ENCODE measurements at regions not wholly inside any gene's neighbourhood (a gene's known extent, or its start where the extent isn't known, plus 50 kb on each side); places are given as distances from the start of the nearest gene placed in this dataset.
"Not testable (repeated sequence)": the region's sequence is repeated elsewhere in the genome, so short reads cannot be mapped to it uniquely, and the experiment has no call there.

DNA sequence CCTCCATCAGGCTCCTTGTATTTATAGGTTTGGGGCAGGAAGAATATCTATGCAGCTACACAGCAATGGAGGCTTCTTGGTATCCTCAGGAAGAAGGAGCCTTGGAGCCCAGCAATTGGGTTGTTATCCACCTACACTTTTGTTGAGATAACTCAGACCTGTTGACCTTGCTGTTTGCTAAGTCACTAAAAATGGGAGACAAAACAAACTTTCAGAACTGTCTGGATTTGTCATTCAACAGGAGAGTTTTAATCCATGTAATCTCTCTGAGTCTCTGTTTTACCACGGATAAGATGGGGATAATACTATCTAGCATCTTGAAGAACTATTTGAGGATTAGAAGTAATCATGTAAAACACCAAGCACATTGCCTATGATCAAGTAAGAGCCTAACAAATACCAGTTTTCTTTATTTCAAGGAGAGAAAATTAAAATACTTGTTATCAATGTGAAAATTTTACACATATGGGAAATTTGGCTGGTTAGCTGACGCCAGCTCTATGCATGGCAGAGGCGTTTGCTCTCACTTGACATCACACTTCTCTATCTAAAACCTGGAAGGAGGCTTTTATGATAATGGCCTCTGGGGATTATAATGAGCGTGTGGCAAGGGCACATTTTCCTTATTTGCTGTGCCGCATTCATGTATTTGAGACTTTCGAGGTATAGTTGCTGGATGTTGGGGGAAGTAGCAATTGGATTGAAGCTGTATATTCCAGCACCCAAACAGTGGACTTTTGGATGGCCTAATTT, 215.6 kb downstream of the PDCD6IP start:
- no peak for DNase-seq

DNA sequence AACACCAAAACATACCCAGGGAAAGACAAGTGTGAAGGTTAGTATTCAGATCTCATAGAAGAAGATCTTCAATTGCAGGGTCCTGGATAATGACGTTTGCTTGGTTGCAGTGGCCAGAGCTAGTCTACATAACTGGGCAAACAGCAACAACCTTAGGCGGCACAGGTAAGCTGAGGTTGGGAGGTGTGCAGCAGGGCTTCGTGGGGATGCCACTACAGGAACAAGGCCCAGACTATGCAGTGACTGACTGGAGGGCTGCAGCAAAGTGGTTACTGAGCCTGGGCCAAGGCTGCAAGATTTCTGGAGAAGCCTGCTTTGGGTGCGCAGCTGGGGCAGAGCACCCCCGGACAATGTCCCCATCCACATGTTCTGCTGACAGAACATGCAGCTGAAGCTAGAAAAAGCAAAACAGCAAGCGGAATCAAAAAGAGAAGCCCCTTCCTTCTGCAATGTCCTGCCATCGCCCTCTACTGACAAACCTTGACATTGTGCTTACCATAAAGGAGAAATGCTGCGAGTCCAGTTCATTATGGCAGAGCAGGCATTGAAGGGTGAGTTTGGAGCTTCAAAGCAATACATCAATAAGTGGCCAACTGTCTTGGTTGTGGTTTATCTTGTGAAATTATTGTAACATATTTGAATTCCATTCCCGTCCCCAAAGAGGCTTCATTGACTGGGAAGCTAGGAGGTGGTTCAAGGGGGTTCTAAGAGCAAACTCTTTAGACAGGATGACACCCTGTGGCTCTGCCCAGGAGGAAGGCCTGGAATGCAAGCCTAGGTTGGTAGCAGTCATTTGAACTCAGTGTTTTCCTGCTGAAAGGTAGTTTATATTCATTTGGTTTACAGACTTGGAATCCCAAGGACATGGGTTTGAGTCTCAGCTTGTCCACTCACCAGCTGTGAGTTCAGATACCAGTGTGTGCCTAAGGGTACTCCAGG, 217.0 kb downstream of the PDCD6IP start:
- no peak for DNase-seq

DNA sequence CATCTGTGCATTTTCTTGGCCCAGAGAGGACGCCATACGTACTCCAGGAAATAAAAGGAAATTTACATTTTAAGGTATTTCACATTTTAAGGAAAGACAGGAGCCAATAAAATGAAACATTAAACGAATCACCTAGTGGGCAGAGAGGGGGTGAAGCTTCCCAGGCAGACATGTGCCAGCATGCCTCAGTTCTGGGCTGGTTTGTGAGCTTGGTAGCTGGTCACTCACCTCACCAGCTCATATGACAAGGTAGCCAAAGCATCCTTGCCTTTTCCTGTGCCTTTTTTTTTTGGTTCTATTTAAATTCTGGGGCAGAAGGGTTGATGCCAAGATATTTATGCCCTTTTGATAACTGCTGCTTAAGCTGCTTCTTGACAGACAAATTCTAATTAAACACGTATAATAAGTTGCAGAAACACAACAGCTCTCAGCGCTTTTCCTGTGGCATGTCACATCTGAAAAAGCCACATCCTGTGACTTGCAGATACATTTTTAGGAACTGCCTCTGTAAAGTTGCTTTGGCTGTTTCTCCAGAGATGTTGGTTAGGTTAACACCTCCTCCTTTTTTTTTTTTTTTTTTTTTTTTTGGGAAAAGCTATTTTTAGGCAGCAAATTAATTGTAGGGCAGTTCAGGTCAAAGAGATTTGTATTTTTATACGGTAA, 218.6 kb downstream of the PDCD6IP start:
- DNase-seq: no peak

DNA sequence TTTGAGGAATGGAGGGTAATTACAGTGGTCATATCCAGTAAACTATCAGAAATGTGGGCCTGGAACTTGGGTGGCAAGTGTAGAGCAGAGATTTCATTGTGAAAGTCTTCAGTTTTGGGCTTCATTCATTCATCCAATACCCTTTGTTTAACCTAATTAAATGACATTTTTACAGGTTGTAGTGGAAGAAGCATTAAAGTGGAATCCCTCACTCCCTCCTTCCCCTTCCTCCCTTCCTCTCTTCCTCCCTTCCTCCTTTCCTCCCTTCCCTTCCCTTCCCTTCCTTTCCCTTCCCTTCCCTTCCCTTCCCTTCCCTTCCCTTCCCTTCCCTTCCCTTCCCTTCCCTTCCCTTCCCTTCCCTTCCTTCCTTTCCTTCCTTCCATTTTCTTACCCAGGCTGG, 219.3 kb downstream of the PDCD6IP start:
- no peak for DNase-seq

DNA sequence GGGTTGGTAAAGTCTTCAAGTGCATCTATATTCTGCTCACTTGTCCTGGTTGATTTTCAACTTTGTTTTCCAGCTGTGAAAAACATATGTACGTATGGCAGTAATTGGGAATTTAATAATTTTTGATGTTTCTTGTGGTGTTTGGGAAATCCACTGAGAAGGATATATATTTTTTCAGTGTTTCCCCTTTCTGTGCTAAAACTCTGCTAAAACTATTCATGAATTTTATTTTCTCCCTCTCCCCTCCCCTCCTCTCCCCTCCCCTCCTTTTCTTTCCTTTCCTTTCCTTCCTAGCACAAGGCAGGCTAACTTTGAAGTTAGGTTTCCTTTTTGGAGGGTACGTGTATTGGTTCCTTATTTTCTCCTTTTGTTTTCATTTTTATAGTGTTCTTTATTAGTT, 220.7 kb downstream of the PDCD6IP start:
- DNase-seq: no peak

DNA sequence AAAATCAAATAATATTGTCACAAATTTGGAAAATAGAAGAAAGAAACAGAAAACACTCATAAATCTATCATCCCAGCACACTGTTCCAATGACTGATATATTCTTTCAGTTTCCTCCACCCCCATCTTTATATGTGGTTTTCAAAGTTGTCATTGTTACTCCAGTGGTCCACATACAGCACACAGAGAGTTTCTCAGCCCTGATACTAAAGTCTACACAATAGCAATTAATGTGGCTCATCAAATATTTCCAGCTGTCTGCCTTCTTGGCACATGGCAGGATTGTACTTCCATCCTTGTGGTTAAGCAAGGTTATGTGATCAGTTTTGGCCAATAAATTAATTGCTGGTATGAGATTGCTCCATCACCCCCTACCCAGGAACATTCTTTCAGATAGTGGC, 221.7 kb downstream of the PDCD6IP start:
- no peak for DNase-seq

DNA sequence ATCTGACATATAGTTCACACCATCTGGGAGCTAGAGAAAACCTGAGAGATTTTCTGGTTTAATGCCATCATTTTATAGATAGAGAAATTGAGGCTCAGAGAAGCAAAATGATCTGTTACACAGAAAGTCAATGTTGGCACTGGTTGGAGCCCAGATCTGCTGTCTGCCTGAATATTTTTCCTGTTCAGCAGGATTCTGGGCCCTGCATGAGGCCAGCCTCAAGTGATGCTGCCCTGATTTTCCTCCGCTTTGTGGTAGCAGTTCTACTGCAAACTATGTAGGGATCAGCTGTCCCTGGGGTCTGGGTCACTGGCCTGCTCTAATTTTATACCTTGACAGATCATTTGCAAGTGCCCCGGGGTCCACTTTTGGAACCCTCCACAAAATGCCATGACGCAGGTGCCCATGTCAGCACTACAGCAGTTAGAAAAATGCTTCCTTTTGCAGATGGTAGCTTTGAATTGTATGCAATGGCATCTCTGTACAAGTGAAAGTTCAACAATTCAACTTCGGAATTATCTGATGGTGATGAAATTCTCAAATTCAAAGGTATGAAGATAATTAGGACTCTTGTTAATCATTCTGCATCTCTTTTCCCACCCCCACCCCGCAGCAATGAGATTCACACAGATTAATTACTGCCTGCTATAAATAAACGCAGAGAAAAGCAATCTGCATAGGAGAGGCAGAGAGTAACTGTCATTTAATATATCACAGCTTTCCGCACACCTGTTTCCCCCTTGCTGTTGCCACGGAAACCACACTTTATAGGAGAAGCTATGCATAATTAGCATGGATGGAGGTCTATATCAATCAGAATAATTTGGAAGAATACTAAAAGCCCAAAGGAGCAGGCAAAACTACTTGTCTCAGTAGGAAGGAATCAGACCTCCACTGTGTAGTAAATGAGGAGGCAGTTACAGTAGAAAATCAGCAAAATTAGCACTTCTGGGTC, 222.6 kb downstream of the PDCD6IP start:
- DNase-seq: no peak

DNA sequence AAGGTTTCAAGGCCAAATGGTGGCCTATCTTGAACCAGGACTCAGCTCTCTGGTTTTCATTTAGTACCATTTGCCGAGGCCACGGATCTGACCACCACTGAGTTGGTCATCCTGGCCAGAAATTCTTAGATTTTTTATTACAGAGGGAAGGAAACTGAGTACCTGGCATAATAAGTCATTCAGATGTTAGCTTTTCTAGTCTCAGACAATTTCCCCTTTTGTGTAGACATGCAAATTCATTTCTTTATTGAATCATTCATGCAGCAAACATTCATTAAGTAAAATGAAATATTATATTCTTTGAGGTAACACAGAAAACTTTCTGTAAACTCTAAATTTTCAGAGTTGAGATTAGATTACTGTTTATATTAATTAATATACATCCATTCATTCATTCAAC, 223.7 kb downstream of the PDCD6IP start:
- DNase-seq: no peak

DNA sequence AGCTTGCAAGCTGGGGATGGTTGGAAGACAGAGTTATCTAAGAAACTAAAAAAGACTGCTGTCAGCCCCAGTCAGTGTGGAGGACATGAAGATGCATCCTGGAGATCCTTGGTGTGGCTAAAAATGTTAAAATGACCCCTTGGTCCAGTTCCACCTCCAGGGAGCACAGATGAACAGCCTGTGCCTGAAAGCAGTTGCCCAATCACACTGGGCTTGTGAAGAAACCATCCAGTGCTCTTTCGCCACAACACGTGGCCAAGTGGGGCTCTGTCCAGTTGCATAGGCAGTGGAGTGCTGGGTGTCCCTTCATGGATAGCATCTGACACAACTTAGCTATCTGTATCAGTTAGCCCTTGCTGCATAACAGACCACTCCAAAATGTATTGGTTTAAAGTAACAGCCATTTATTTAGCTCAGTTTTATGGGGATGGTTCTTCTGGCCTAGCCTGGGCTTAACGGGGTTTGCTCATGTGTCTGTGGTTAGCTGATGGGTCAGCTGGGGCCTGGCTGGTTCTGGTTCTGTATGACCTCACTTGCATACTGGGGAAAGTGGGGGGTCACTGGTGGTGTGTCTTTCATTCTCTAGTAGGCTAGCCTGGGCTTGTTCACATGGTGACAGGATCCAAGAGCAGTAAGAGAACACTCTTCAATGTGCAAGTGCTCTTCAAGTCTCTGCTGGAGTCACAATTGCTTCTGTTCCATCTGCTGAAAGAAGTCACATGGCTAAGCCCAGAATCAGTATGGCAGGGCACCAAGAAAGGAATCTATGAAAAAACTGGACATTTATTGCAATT, 226.2 kb downstream of the PDCD6IP start:
- DNase-seq: no peak

DNA sequence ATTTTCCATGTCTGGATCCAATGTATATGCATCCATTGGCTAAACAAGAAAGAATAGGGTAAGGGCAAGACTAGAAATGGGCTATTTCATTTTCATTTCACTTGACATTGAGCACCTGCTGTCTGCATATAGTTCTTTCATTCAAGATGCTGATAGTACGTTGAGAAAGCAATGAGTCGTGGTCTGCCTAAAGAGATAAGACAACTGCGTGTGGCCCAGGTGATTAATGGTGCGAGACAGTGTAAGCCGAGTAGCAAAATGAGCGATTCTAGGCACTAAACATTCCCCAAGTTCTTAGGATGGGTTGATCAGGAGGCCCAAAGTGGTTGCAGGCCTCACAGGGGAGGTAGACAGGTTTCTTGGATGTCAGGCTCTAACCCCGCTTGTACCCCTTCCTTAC, 235.4 kb downstream of the PDCD6IP start:
- DNase-seq: no peak

DNA sequence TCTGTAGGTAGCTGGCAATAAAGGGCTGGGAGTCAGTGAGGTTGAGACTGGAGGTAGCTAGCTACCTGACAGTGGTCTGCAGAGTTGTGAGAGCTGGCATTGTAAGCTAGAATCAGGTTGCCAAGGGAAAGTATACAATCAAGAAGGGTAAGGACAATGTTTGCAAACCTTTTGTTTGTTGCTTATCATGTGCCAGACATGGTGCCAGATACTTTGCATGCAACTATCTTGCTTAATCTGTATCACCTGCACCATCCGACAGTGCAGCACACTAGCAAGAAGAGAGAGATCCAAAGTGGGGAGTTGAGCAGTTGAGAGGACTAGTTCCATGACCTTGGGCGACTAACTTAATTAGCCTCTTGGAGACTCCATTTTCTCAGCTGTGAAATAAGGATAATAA, 236.4 kb downstream of the PDCD6IP start:
- no peak for DNase-seq

DNA sequence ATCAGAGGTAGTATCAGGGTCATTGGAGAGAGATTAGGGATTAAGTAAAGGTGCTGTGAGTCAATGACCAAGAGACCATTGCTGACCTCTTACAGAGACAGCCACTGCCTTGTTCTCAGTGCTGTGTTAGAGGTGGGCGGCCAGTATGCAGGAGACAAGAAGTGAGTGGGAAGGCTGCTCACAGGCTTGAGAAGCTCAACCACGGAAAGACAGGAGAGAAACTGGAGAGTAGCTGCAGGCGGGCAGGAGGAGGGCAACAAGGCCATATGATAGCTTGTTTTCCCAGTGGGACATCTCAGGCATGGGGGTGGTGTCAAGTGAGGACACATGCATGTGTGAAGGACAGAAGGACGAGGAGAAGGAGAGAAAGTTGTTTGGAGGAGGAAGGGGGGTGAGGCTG, 237.3 kb downstream of the PDCD6IP start:
- DNase-seq: no peak

DNA sequence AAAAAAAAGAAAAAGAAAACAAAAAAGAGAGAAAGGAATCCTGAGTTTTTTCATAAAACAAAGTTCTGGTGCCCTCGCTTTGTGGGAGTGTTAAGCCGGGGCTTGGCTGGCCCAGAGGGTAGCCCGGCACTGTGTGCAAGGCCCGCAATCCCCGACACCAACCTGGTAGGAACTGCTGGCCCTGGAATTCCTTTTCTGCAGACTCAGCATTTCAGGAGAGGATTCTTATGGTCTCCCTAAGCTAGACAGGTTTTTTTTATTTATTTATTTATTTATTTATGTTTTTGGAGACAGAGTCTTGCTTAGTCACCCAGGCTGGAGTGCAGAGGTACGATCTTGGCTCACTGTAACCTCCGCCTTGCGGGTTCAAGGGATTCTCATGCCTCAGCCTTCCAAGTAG, 238.8 kb downstream of the PDCD6IP start:
- DNase-seq: no peak

DNA sequence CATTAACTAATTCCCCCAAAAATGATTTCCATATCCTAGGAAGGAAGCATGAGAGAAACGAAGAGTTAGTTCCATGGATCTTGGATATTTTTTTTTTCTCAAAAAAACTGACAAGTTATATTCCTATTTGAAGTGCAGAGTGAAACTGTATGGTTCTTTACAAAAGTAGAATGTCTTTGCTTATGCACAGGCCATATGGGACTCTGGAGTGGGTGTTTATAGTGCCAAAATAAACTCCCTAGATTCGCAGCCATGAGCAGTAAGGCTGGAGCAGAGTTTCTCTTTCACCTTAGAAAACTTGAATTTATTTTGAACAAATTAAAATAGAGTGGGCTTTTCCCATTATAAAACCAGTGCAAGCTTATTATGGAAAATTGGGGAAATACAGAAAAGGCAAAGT, 239.7 kb downstream of the PDCD6IP start:
- DNase-seq: no peak

DNA sequence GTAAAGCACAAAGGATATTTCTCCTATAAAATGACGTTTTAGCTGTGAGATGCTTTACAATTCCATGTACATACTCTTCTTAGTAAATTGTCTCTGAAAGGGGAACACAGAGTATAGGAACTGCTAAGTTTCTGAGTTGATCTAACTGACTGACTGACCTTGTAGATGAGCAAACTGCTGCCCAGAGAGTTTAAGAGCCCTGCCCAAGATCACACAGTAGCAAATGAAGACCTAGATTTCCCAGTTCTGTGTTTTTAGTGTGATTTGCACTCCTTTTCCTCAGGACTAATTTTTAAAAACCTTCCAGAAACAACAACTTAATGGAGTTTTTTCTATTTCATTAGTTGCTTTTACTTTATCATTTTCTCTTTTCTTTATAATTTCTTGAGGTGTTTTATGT, 247.7 kb downstream of the PDCD6IP start:
- no peak for DNase-seq

DNA sequence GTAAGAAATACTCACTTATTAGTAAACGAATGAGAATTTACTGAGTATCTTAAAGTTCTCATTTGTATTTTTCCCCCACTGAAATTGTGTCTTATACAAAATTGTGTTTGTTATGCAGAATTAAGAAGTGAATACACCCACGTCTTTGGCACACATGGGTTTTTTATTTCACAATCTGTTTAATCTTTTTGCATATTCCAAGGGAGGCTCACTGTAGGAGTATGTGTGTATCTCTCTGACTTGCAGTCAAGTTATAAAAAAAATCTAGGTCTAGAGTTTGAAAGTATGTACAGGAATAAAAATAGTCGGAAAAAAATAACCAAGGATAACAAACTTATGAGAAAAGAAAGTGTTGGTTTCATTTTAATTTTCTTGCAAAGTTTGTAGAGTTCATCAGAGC, 255.2 kb downstream of the PDCD6IP start:
- DNase-seq: no peak

DNA sequence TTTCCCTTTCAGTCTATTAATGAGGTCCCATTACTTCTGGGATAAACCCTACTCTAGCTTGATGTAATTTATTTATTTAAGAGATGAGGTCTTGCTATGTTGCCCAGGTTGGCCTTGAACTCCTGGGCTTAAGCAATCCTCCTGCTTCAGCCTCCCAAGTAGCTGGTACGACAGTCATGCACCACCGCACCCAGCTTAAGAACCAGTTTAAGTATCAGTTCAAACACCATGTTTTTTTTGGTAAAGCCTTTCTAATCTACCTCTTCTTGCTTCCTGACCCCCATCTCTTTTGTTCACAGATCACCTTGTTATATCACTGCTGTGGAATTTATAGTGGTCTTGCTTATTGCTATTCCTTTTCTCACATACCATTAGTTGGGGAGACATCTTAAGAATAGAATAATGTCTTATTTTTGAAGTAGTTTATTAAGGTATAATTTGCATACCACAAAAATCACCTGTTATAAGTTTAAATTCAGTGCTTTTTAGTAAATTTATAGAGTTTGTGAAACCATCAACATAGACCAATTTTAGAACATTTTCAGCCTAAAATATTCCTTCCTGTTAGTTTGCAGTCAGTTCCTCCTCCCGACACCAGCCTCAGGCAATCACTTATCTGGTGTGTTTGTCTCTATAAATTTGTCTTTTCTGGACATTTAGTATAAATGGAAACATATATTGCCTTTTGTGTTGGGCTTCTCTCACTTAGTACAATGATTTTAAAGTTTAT, 257.9 kb downstream of the PDCD6IP start:
- no peak for DNase-seq

DNA sequence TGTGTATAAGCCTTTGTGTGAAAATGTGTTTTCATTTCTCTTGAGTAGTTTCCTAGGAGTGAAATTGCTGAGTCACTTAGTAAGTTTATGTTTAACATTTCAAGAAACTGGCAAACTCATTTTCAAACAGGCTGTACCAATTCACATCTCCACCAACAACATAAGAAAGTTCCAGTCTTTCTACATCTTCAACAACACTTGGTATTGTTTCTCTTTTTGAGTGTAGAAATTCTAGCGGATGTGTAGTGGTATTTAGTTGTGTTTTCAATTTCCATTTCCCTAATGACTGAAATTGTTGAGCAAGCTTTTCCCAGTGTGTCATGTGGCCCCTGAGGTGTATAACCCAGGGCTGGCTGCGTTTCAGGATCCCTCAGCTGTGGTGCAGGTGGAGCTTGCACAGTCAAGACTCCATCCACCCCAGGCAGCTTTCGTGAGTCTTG, 258.5 kb downstream of the PDCD6IP start:
- DNase-seq: no peak

DNA sequence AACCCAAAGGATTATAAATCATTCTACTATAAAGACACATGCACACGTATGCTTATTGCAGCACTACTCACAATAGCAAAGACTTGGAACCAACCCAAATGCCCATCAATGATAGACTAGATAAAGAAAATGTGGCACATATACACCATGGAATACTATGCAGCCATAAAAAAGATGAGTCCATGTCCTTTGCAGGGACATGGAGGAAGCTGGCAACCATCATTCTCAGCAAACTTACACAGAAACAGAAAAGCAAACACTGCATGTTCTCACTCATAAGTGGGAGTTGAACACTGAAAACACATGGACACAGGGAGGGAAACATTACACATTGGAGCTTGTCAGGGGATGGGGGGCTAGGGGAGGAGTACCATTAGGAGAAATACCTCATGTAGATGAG, 262.6 kb downstream of the PDCD6IP start:
- DNase-seq: not testable (repeated sequence)

DNA sequence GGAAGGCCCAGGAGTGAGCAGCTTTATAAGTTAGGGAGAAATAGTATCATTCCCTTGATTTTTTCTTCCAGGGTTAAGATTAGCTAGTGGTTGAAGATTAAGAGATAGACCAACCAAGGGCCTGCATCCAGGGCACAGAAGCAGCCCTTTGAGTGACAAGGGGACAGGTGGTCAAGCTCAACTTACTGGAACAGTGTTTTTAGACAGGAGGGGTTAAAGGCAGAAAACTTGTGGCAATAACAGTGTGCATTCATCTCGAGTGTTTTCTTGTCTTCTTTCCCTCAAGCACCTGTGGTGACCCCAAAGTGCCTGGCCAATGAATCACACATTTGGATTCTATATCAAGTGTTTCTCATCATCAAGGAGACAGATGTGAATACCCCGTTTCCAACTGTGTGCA, 267.5 kb downstream of the PDCD6IP start:
- no peak for DNase-seq

DNA sequence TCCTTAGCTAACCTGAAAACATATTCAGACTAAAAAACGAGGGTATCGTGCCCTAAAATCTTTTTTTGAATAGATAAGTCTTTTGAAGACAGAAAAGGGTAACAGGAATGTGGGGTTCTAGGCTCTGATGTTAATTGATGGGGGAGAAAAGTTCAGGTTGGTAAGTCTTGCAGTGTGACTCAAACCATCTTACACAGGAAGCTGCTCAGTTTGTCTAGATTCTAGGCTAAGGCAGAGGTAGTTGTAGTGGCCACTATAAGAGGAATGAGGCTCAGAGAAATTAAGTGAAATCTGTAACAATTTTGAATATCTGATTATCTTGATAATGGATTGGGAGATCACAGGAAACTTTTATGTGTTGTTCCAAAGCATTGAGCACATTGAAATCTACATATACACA, 267.9 kb downstream of the PDCD6IP start:
- no peak for DNase-seq
